Lung (tissue), 11 donors: ENCODE measurements at regions not wholly inside any gene's neighbourhood (a gene's known extent, or its start where the extent isn't known, plus 50 kb on each side); places are given as distances from the start of the nearest gene placed in this dataset.

Experiments
- ATAC-seq: fragments of 200-7000 bp; cut with Tn5 transposase; one replicate; pipeline ENCODE4 v1.9.1; 2020; ENCODE audit warnings: moderate number of reproducible peaks; ENCODE audit not compliant: insufficient read depth, low FRiP score
- DNase-seq, 3 donors: peaks; one replicate each; pipeline ENCODE4 v3.0.0-alpha.2; 2013 to 2017
- H3K27ac ChIP-seq, 2 donors: one replicate each; pipeline ENCODE4 v1.5.1; 2013; ENCODE audit warnings: mild to moderate bottlenecking in 2 of 2, moderate library complexity in 2 of 2, control low read depth in 1 of 2, inconsistent platforms in 1 of 2, low read depth in 1 of 2, low read length in 1 of 2
- H3K27me3 ChIP-seq, 3 donors: one replicate each; pipeline ENCODE4 v1.5.1; 2013; ENCODE audit warnings: low read length in 2 of 3; ENCODE audit not compliant: control insufficient read depth in 3 of 3, insufficient read depth in 3 of 3
- H3K36me3 ChIP-seq, 4 donors: one replicate each; pipeline ENCODE4 v1.5.1; 2013; ENCODE audit warnings: low read length in 4 of 4, mild to moderate bottlenecking in 1 of 4, moderate library complexity in 1 of 4; ENCODE audit not compliant: control insufficient read depth in 4 of 4, insufficient read depth in 4 of 4
- H3K4me1 ChIP-seq, 5 donors: one replicate each; pipeline ENCODE4 v1.5.1; 2013; ENCODE audit warnings: low read length in 5 of 5, mild to moderate bottlenecking in 2 of 5, moderate library complexity in 1 of 5; ENCODE audit not compliant: control insufficient read depth in 5 of 5, insufficient read depth in 5 of 5
- H3K4me3 ChIP-seq: one replicate; pipeline ENCODE4 v1.5.1; 2013; ENCODE audit warnings: mild to moderate bottlenecking, control low read depth, moderate library complexity
- H3K9ac ChIP-seq, 2 donors: one replicate each; pipeline ENCODE4 v1.5.1; 2013; ENCODE audit warnings: low read length in 2 of 2, control low read depth in 1 of 2; ENCODE audit not compliant: insufficient read depth in 1 of 2
- H3K9me3 ChIP-seq, 4 donors: one replicate each; pipeline ENCODE4 v1.5.1; 2013; ENCODE audit warnings: low read length in 3 of 4, mild to moderate bottlenecking in 1 of 4, moderate library complexity in 1 of 4; ENCODE audit not compliant: control insufficient read depth in 4 of 4, insufficient read depth in 3 of 4
- WGBS, 2 donors: extraction: QIAGEN DNeasy Blood & Tissue Kit; methylation state at CpG; one replicate each; pipeline ENCODE4 v1.1.7; 2013; 5-methylcytosine and 5-hydroxymethylcytosine counted together
- TF ChIP-seq, protein P1 (sequence below): IDR thresholded peaks from 2 replicates; pipeline ENCODE4 v1.5.1; 2012; ENCODE audit warnings: mild to moderate bottlenecking; ENCODE audit errors: control extremely low read depth, extremely low read depth
- donor health status: control.
- donor health status: control.
- donor health status: Bipolar disorder and iron deficiency.
- donor health status: healthy.
- donor health status: DM: yes; HTN: yes; CAD: no.

- Histone ChIP-seq H3K9me3 (peaks cover 2 to 8% (median 3%) of the 10 kb centered on the region in 4 donors), H3K9ac (no peak overlapping the region), H3K27me3 (no peaks in the 10 kb centered on the region), H3K4me3 (no peak overlapping the region), H3K27ac (no peak overlapping the region), H3K4me1 (no peaks in the 10 kb centered on the region), H3K36me3 (no peaks in the 10 kb centered on the region)
- ATAC-seq (no peak), DNase-seq (no peak)
- 77 to 78% methylated on average over 3 of the region's 3 CpGs for WGBS, 2 donors
- TF ChIP-seq, protein P1, sequence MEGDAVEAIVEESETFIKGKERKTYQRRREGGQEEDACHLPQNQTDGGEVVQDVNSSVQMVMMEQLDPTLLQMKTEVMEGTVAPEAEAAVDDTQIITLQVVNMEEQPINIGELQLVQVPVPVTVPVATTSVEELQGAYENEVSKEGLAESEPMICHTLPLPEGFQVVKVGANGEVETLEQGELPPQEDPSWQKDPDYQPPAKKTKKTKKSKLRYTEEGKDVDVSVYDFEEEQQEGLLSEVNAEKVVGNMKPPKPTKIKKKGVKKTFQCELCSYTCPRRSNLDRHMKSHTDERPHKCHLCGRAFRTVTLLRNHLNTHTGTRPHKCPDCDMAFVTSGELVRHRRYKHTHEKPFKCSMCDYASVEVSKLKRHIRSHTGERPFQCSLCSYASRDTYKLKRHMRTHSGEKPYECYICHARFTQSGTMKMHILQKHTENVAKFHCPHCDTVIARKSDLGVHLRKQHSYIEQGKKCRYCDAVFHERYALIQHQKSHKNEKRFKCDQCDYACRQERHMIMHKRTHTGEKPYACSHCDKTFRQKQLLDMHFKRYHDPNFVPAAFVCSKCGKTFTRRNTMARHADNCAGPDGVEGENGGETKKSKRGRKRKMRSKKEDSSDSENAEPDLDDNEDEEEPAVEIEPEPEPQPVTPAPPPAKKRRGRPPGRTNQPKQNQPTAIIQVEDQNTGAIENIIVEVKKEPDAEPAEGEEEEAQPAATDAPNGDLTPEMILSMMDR, result no peak
Measured at GRCh38 chr10:29212597-29212996, 76.3 kb upstream of the LYZL1 start.

DNA sequence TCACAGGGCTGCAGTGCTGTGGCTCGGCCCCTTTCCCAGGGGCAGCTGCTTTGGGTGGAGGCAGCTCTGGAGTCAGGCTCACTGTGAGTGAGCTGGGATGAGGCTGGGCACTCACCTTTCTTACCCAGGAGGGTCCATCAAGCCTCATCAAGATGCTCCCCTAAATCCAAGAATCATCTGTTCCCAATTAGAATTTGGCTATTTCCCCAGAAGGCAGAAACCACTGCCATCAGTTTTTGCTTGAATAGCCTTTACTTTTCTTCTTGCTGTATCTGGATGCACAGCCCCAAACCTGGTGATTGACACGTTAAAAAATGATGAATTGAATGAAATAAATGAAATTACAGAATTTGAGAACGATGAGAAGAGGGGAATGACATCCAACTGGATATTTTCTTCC, 74.3 kb upstream of the LYZL1 start:
- 88 to 91% methylated on average over 3 of the region's 3 CpGs for WGBS, 2 donors
- DNase-seq (no peak), ATAC-seq (no peak)
- Histone ChIP-seq H3K27ac (no peak overlapping the region), H3K4me3 (no peak overlapping the region), H3K4me1 (no peaks in the 10 kb centered on the region), H3K27me3 (no peaks in the 10 kb centered on the region), H3K9ac (no peak overlapping the region), H3K9me3 (peaks cover 2 to 4% (median 3%) of the 10 kb centered on the region in 4 donors), H3K36me3 (no peaks in the 10 kb centered on the region)
- TF ChIP-seq, protein P1, result no peak

- Histone ChIP-seq H3K27ac (no peak overlapping the region), H3K36me3 (no peaks in the 10 kb centered on the region), H3K9ac (no peak overlapping the region), H3K4me1 (no peaks in the 10 kb centered on the region), H3K4me3 (no peak overlapping the region), H3K27me3 (no peaks in the 10 kb centered on the region), H3K9me3 (no peaks in the 10 kb centered on the region)
- 75 to 79% methylated on average over 6 of the region's 6 CpGs for WGBS, 2 donors
- no peak for ATAC-seq
- TF ChIP-seq, protein P1, result no peak
- DNase-seq, result no peak
Measured at GRCh38 chr10:29217292-29217738, 71.6 kb upstream of the LYZL1 start.

DNA sequence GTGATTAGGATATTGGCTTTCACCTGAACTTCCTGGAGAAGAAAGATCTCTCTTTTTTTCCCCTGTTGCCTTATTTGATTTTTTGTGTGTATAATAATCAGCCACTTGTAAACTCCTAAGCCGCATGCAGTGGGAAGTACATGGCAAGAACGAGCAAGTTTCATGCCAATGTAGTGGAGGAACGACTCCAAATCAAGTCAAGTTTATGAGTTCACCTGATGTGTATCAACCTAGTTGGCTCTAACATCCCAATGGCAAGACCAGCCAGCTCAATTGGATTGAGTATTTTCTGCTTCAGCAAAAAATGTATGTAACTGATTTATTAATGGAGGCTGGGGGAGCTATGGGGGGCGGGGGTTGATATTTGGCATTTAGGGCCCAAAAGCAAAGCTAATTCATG, 65.5 kb upstream of the LYZL1 start:
- peaks cover 0 to 3% (median 0%) of the 10 kb centered on the region in 5 donors for H3K4me1 ChIP-seq
- DNase-seq (no peak), ATAC-seq (no peak)
- WGBS, 2 donors, result 79 to 93% methylated on average over 4 of the region's 4 CpGs
- H3K9ac ChIP-seq, result no peak overlapping the region
- H3K36me3 ChIP-seq, result no peaks in the 10 kb centered on the region
- H3K27me3 ChIP-seq, result no peaks in the 10 kb centered on the region
- H3K27ac ChIP-seq, result no peak overlapping the region
- H3K4me3 ChIP-seq, result no peak overlapping the region
- no peaks in the 10 kb centered on the region for H3K9me3 ChIP-seq
- TF ChIP-seq, protein P1, result no peak
